GM06990 (cell line): ENCODE measurements at regions not wholly inside any gene's neighbourhood (a gene's known extent, or its start where the extent isn't known, plus 50 kb on each side); places are given as distances from the start of the nearest gene placed in this dataset.
"Not testable (repeated sequence)": the region's sequence is repeated elsewhere in the genome, so short reads cannot be mapped to it uniquely, and the experiment has no call there.

Experiments
- DNase-seq: peaks from one replicate; pipeline ENCODE4 v3.0.0-alpha.2; 2011; ENCODE audit not compliant: insufficient read length; ENCODE audit errors: extremely low read depth
- H3K27me3 ChIP-seq: replicated peaks from 2 replicates; pipeline ENCODE4 v1.6.0; 2011; ENCODE audit warnings: low read length; ENCODE audit not compliant: control insufficient read depth, insufficient read depth
- H3K36me3 ChIP-seq: 2 replicates; pipeline ENCODE4 v1.5.1; 2011; ENCODE audit warnings: low read length; ENCODE audit not compliant: control insufficient read depth, insufficient read depth
- H3K4me3 ChIP-seq: replicated peaks from 2 replicates; pipeline ENCODE4 v1.5.1; 2011; ENCODE audit warnings: low read depth, mild to moderate bottlenecking, control low read depth, low read length
- CTCF ChIP-seq: IDR thresholded peaks from 2 replicates; pipeline ENCODE4 v1.5.1; 2011; ENCODE audit warnings: low read length, control low read depth, mild to moderate bottlenecking, inconsistent platforms; ENCODE audit not compliant: insufficient read depth, poor library complexity, severe bottlenecking

- no peaks in the 10 kb centered on the region for H3K27me3 ChIP-seq
- DNase-seq: no peak
- TF ChIP-seq CTCF: no peak
- H3K36me3 ChIP-seq: no peaks in the 10 kb centered on the region
- H3K4me3 ChIP-seq: no peak overlapping the region
These were observed 101.6 kb upstream of the CEP162 start for GRCh38 chr6:84329077-84329476.

- no peak for TF ChIP-seq CTCF
- no peak for DNase-seq
- Histone ChIP-seq H3K27me3 (no peaks in the 10 kb centered on the region), H3K36me3 (no peaks in the 10 kb centered on the region), H3K4me3 (no peak overlapping the region)
These were observed 90.0 kb upstream of the CEP162 start for GRCh38 chr6:84317463-84317862.

GRCh38 chr6:84314377-84314898, 87.0 kb upstream of the CEP162 start:
- H3K27me3 ChIP-seq: no peaks in the 10 kb centered on the region
- no peak overlapping the region for H3K4me3 ChIP-seq
- no peak for TF ChIP-seq CTCF
- H3K36me3 ChIP-seq: no peaks in the 10 kb centered on the region
- DNase-seq: no peak

- no peak for TF ChIP-seq CTCF
- no peak overlapping the region for H3K4me3 ChIP-seq
- no peak for DNase-seq
- H3K27me3 ChIP-seq: no peaks in the 10 kb centered on the region
- no peaks in the 10 kb centered on the region for H3K36me3 ChIP-seq
These were observed 81.9 kb upstream of the CEP162 start for GRCh38 chr6:84309336-84309735.

- TF ChIP-seq CTCF: no peak
- H3K27me3 ChIP-seq: no peaks in the 10 kb centered on the region
- H3K36me3 ChIP-seq: no peaks in the 10 kb centered on the region
- no peak for DNase-seq
- no peak overlapping the region for H3K4me3 ChIP-seq
These were observed 77.4 kb upstream of the CEP162 start for GRCh38 chr6:84304881-84305280.

GRCh38 chr6:84291033-84291432, 63.6 kb upstream of the CEP162 start:
- H3K27me3 ChIP-seq, DNase-seq, H3K36me3 ChIP-seq, H3K4me3 ChIP-seq: not testable (repeated sequence)
